PC-3 (cell line): ENCODE measurements at regions not wholly inside any gene's neighbourhood (a gene's known extent, or its start where the extent isn't known, plus 50 kb on each side); places are given as distances from the start of the nearest gene placed in this dataset.

ENCODE experiments used
- EZH2 ChIP-seq: fragments of 300-600 bp; sonication (generic); IDR thresholded peaks from one replicate; pipeline ENCODE4 v1.6.1; 2017; ENCODE audit warnings: antibody characterized with exemption, mild to moderate bottlenecking, low read length; ENCODE audit not compliant: unreplicated experiment
- TF ChIP-seq, protein P1 (sequence below): fragments of 300-600 bp; sonication (generic); conservative IDR thresholded peaks from 2 replicates; pipeline ENCODE4 v1.5.1; 2017; ENCODE audit warnings: antibody characterized with exemption, low read depth, mild to moderate bottlenecking, low read length

- TF ChIP-seq, protein P1, sequence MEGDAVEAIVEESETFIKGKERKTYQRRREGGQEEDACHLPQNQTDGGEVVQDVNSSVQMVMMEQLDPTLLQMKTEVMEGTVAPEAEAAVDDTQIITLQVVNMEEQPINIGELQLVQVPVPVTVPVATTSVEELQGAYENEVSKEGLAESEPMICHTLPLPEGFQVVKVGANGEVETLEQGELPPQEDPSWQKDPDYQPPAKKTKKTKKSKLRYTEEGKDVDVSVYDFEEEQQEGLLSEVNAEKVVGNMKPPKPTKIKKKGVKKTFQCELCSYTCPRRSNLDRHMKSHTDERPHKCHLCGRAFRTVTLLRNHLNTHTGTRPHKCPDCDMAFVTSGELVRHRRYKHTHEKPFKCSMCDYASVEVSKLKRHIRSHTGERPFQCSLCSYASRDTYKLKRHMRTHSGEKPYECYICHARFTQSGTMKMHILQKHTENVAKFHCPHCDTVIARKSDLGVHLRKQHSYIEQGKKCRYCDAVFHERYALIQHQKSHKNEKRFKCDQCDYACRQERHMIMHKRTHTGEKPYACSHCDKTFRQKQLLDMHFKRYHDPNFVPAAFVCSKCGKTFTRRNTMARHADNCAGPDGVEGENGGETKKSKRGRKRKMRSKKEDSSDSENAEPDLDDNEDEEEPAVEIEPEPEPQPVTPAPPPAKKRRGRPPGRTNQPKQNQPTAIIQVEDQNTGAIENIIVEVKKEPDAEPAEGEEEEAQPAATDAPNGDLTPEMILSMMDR, result no peak
- TF ChIP-seq EZH2, result no peak
Observed at GRCh38 chr10:44178281-44178680, 206.6 kb downstream of the CXCL12 start.
